RWPE2 (cell line): ENCODE measurements at regions not wholly inside any gene's neighbourhood (a gene's known extent, or its start where the extent isn't known, plus 50 kb on each side); places are given as distances from the start of the nearest gene placed in this dataset.

ENCODE experiments used
- ATAC-seq: fragments of 200-7000 bp; cut with Tn5 transposase; 3 replicates; pipeline ENCODE4 v1.9.1; 2021; ENCODE audit warnings: low read depth
- DNase-seq: peaks from one replicate; pipeline ENCODE4 v3.0.0-alpha.2; 2020; ENCODE audit warnings: low spot score
- H3K27ac ChIP-seq: fragments of 450-650 bp; 2 replicates; pipeline ENCODE4 v1.5.1; 2017; ENCODE audit warnings: mild to moderate bottlenecking; ENCODE audit not compliant: poor library complexity, severe bottlenecking
- H3K27me3 ChIP-seq: fragments of 250-450 bp; sonication (Bioruptor Pico); 2 replicates; pipeline ENCODE4 v1.5.1; 2021; ENCODE audit warnings: mild to moderate bottlenecking, moderate library complexity; ENCODE audit not compliant: insufficient read depth, poor library complexity, severe bottlenecking
- H3K36me3 ChIP-seq: fragments of 250-450 bp; sonication (Bioruptor Pico); 2 replicates; pipeline ENCODE4 v1.5.1; 2020; ENCODE audit warnings: low read depth, mild to moderate bottlenecking, moderate library complexity
- H3K4me1 ChIP-seq: fragments of 250-450 bp; sonication (Bioruptor Pico); 2 replicates; pipeline ENCODE4 v1.5.1; 2021; ENCODE audit warnings: mild to moderate bottlenecking, moderate library complexity; ENCODE audit not compliant: insufficient read depth, poor library complexity, severe bottlenecking
- H3K4me3 ChIP-seq: fragments of 250-450 bp; sonication (Bioruptor Pico); 2 replicates; pipeline ENCODE4 v1.5.1; 2021; ENCODE audit warnings: mild to moderate bottlenecking, moderate library complexity; ENCODE audit not compliant: severe bottlenecking
- H3K9me3 ChIP-seq: fragments of 250-450 bp; sonication (Bioruptor Pico); 2 replicates; pipeline ENCODE4 v1.5.1; 2021; ENCODE audit warnings: mild to moderate bottlenecking, moderate library complexity; ENCODE audit not compliant: severe bottlenecking
- TF ChIP-seq, protein P1 (sequence below): fragments of 450-650 bp; IDR thresholded peaks from one replicate; pipeline ENCODE4 v1.5.1; 2017; ENCODE audit warnings: mild to moderate bottlenecking, moderate library complexity; ENCODE audit not compliant: poor library complexity, severe bottlenecking

DNA sequence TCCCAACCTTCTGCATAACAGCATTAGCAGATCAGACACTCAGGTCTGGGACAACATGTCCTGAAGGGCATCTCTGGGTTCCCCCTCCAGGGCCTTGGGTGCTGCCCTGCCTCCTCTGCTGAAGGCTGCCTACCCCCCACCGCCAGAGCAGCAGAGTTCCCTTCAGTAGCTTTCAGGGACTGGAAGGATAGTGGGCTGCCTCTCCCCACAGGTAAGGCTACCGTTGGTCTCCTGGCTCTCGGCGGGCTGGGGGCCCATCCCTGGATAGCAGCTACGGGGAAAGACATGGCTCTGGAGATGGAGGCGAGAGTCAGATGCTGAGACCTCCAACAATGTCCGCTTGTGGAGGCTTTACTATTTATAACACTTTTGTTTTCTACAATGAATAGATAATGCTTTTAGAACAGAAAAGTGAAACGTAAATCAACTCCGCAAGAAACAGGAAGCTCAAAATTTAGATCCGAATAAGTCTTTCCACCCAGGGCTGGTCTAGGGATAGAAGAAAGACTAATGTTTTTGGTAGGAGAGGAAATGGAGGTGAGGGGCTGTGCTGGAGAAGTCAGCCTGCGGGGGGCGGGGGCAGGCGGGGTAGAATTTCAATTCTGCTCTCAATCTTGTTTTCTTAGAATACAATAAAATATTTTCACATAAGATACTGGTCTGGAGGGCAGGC is 58.4 kb downstream of the ARL4C start:
- DNase-seq: no peak
- Histone ChIP-seq H3K9me3 (no peaks in the 10 kb centered on the region), H3K4me1 (no peaks in the 10 kb centered on the region), H3K27ac (no peak overlapping the region), H3K36me3 (no peaks in the 10 kb centered on the region), H3K27me3 (no peaks in the 10 kb centered on the region), H3K4me3 (no peak overlapping the region)
- TF ChIP-seq, protein P1, sequence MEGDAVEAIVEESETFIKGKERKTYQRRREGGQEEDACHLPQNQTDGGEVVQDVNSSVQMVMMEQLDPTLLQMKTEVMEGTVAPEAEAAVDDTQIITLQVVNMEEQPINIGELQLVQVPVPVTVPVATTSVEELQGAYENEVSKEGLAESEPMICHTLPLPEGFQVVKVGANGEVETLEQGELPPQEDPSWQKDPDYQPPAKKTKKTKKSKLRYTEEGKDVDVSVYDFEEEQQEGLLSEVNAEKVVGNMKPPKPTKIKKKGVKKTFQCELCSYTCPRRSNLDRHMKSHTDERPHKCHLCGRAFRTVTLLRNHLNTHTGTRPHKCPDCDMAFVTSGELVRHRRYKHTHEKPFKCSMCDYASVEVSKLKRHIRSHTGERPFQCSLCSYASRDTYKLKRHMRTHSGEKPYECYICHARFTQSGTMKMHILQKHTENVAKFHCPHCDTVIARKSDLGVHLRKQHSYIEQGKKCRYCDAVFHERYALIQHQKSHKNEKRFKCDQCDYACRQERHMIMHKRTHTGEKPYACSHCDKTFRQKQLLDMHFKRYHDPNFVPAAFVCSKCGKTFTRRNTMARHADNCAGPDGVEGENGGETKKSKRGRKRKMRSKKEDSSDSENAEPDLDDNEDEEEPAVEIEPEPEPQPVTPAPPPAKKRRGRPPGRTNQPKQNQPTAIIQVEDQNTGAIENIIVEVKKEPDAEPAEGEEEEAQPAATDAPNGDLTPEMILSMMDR: no peak
- ATAC-seq: no peak

DNA sequence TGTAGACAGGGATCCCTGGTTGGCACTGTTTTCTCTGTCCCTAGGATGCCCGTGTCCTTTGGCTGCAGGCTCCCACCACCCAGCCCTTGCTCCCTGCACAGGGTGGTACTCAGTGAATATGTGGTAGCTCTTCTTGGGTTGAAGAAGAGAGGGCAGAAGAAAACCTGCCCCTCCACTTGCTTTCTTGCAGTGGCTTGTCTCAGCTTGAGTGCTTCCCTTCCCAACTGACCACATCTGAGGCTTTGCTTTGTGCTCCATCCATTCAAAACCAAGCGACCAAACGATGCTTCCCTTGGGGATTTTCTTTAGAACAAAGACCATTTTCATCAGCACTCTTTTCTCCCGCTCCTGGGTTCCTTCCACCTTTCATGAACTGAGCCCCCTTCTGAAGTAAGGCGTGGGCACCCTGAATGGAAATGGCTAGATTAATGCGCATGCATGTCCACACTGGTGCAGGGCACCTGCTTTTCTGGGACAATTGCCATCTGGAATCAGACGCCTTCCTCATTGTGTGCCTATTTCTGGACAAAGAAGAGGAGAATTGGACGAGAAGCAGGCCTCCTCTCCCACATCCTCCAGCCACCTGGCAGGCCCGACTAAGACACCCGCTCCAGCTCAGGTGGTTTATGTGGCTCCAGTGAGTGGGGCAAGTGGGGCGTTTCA is 59.1 kb downstream of the ARL4C start:
- TF ChIP-seq, protein P1: no peak
- Histone ChIP-seq H3K27me3 (no peaks in the 10 kb centered on the region), H3K27ac (no peak overlapping the region), H3K4me1 (no peaks in the 10 kb centered on the region), H3K36me3 (no peaks in the 10 kb centered on the region), H3K4me3 (no peak overlapping the region), H3K9me3 (no peaks in the 10 kb centered on the region)
- ATAC-seq (no peak), DNase-seq (no peak)

DNA sequence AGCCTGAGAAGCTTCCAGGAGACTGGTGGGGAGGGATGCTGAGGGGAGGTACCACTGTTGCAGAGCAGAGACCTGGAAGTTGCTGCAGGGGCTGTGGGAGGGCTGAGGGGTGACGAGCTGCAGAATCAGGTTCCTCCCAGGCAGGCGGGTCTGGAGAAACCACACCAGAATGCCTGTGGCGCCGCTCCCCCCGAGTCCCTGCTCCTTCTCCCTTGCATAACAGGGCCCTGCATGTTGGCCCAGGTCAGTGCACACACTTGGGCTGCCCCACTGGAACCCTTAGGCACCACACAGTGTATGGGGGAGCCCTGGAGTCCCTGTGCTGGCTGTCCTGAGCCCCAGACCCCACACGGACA is 60.4 kb downstream of the ARL4C start:
- DNase-seq (no peak), ATAC-seq (no peak)
- Histone ChIP-seq H3K4me3 (no peak overlapping the region), H3K4me1 (no peaks in the 10 kb centered on the region), H3K36me3 (no peaks in the 10 kb centered on the region), H3K27me3 (no peaks in the 10 kb centered on the region), H3K9me3 (no peaks in the 10 kb centered on the region), H3K27ac (no peak overlapping the region)
- TF ChIP-seq, protein P1: no peak

DNA sequence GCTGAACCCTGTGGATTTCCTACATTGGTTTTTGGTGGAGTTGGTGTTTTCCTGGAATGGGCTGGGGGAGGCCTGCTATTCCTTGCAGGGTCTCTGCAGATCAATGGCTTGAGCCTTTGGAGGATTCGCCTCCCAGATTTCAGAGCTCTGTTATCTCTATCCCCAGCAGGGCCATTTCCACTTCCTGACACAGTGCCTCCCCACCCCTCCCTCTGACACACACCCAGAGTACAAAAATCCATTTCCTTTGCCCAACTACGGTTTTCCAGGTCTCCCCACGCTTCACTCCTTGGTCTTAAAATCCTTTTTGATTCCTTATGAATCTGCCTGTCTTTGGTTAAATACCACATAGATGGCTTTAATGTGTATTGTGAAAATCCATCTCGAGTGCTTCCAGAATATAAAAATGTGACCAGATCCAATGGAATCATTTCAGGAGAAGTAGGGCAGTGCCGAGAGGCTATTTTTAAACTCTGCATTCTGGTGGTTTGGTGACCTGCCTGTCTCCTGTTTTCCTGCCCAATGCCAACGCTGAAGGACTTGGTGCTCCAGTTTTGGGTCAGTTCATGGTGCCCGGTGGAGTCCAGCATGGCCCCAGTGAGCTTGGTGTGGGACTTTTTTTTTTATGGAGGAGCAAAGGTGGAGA is 60.9 kb downstream of the ARL4C start:
- Histone ChIP-seq H3K4me1 (no peaks in the 10 kb centered on the region), H3K27ac (no peak overlapping the region), H3K4me3 (no peak overlapping the region), H3K27me3 (no peaks in the 10 kb centered on the region), H3K36me3 (no peaks in the 10 kb centered on the region), H3K9me3 (no peaks in the 10 kb centered on the region)
- DNase-seq (no peak), ATAC-seq (no peak)
- TF ChIP-seq, protein P1: no peak

DNA sequence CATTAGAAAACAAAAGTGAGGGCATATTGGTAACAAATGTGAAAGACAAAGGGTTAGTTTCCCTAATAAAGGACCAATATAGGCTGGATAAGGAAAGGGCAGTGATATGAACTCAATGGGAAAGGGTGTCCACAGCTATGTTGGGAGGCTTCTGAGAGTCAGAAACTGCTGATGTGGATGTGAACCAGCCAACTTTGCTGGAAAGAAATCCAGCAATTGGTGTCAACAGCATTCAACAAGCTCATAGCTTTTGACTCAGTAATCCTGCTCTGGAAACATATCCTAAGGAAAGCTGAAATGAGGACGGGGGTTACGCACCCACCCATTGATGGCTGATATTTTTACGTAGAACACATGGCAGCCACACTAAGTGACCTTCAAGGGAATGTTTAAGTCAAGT is 63.7 kb downstream of the ARL4C start:
- Histone ChIP-seq H3K27ac (no peak overlapping the region), H3K36me3 (no peaks in the 10 kb centered on the region), H3K4me1 (no peaks in the 10 kb centered on the region), H3K9me3 (no peaks in the 10 kb centered on the region), H3K4me3 (no peak overlapping the region), H3K27me3 (no peaks in the 10 kb centered on the region)
- ATAC-seq (no peak), DNase-seq (no peak)
- TF ChIP-seq, protein P1: no peak
